ENCODE measurements at regions not wholly inside any gene's neighbourhood (a gene's known extent, or its start where the extent isn't known, plus 50 kb on each side); places are given as distances from the start of the nearest gene placed in this dataset.
"Not testable (repeated sequence)": the region's sequence is repeated elsewhere in the genome, so short reads cannot be mapped to it uniquely, and the experiment has no call there.

GRCh38 chr9:78122631-78123030 lies 91.0 kb upstream of the GNAQ start:
- no peak for DNase-seq (ENCODE audit: low read depth)

- peak; percentile 32 for DNase-seq (ENCODE audit: low read depth)
These were observed 89.9 kb upstream of the GNAQ start for GRCh38 chr9:78121488-78121887.

GRCh38 chr9:78118742-78119473 lies 87.3 kb upstream of the GNAQ start:
- DNase-seq (ENCODE audit: low read depth) = no peak

- DNase-seq (ENCODE audit: low read depth) = no peak
These were observed 83.5 kb upstream of the GNAQ start for GRCh38 chr9:78115073-78115472.

GRCh38 chr9:78114581-78114980 lies 83.0 kb upstream of the GNAQ start:
- no peak for DNase-seq (ENCODE audit: low read depth)

- no peak for DNase-seq (ENCODE audit: low read depth)
These were observed 80.8 kb upstream of the GNAQ start for GRCh38 chr9:78112406-78112805.

GRCh38 chr9:78112004-78112403 lies 80.4 kb upstream of the GNAQ start:
- no peak for DNase-seq (ENCODE audit: low read depth)

GRCh38 chr9:78109075-78109474 lies 77.5 kb upstream of the GNAQ start:
- no peak for DNase-seq (ENCODE audit: low read depth)

- DNase-seq (ENCODE audit: low read depth) = not testable (repeated sequence)
These were observed 75.0 kb upstream of the GNAQ start for GRCh38 chr9:78106586-78106985.

GRCh38 chr9:78103971-78104433 lies 72.4 kb upstream of the GNAQ start:
- no peak for DNase-seq (ENCODE audit: low read depth)

- no peak for DNase-seq (ENCODE audit: low read depth)
These were observed 69.6 kb upstream of the GNAQ start for GRCh38 chr9:78101247-78101646.

GRCh38 chr9:78097541-78097940 lies 65.9 kb upstream of the GNAQ start:
- DNase-seq (ENCODE audit: low read depth) = no peak

- no peak for DNase-seq (ENCODE audit: low read depth)
These were observed 60.1 kb upstream of the GNAQ start for GRCh38 chr9:78091731-78092130.

GRCh38 chr9:78089111-78089510 lies 57.5 kb upstream of the GNAQ start:
- DNase-seq (ENCODE audit: low read depth) = no peak

GRCh38 chr9:78088190-78088589 lies 56.6 kb upstream of the GNAQ start:
- not testable (repeated sequence) for DNase-seq (ENCODE audit: low read depth)

Data from stimulated activated CD8-positive, alpha-beta memory T cell treated with anti-CD3 and anti-CD28 coated beads, Interleukin-15, amount 100 ng/mL, for 1 hour (primary cell).